CD4-positive, alpha-beta T cell (primary cell): ENCODE measurements at regions not wholly inside any gene's neighbourhood (a gene's known extent, or its start where the extent isn't known, plus 50 kb on each side); places are given as distances from the start of the nearest gene placed in this dataset.

Source experiments
- ATAC-seq: fragments of 200-7000 bp; cut with Tn5 transposase; one replicate; pipeline ENCODE4 v1.10.0; 2022; ENCODE audit warnings: mild to moderate bottlenecking; ENCODE audit not compliant: poor library complexity
- CTCF ChIA-PET: fragments of 350-600 bp; sonication (Branson Sonifier 250); formaldehyde crosslinking; loops from one replicate; lab custom pipeline; 2021; ENCODE audit warnings: antibody characterized with exemption, inconsistent platforms; lab: Charles Lee
- POLR2A ChIA-PET: fragments of 350-600 bp; sonication (Branson Sonifier 250); formaldehyde crosslinking; loops from one replicate; lab custom pipeline; 2021; ENCODE audit warnings: antibody characterized with exemption, inconsistent platforms; lab: Charles Lee
- DNase-seq, 14 experiments: peaks; one replicate each; pipeline ENCODE4 v3.0.0-alpha.2; 2013 to 2020; ENCODE audit warnings: mixed read lengths in 2 of 14
- H3K27ac ChIP-seq, 2 donors: one replicate each; pipeline versions ENCODE4 v1.5.1 to v1.7.0; 2013; ENCODE audit warnings: low read length in 2 of 2, low read depth in 1 of 2, mild to moderate bottlenecking in 1 of 2
- H3K27me3 ChIP-seq, 2 experiments: 1 replicate in 1 of 2; 2 replicates in 1 of 2; pipeline versions ENCODE4 v1.6.1 to v1.7.0; 2013; ENCODE audit warnings: low read length in 2 of 2, control low read depth in 1 of 2, mild to moderate bottlenecking in 1 of 2, moderate library complexity in 1 of 2; ENCODE audit not compliant: insufficient read depth in 2 of 2, control insufficient read depth in 1 of 2
- H3K36me3 ChIP-seq: one replicate; pipeline ENCODE4 v1.6.1; 2013; ENCODE audit warnings: low read length, control low read depth; ENCODE audit not compliant: insufficient read depth
- H3K4me1 ChIP-seq: one replicate; pipeline ENCODE4 v1.6.1; 2013; ENCODE audit warnings: low read length, control low read depth; ENCODE audit not compliant: insufficient read depth
- H3K4me3 ChIP-seq: one replicate; pipeline ENCODE4 v1.5.1; 2013; ENCODE audit warnings: mild to moderate bottlenecking, low read length, moderate library complexity
- H3K9me3 ChIP-seq, 2 experiments: 1 replicate in 1 of 2; 2 replicates in 1 of 2; pipeline versions ENCODE4 v1.6.1 to v1.7.0; 2013; ENCODE audit warnings: low read length in 2 of 2, mild to moderate bottlenecking in 2 of 2, control low read depth in 1 of 2, moderate library complexity in 1 of 2; ENCODE audit not compliant: control insufficient read depth in 1 of 2, insufficient read depth in 1 of 2
- H3K27ac Mint-ChIP-seq: one replicate; pipeline ENCODE4 v1.8.0; 2020; ENCODE audit warnings: mixed read lengths
- H3K27me3 Mint-ChIP-seq: one replicate; pipeline ENCODE4 v1.8.0; 2021; ENCODE audit warnings: mixed read lengths
- H3K36me3 Mint-ChIP-seq: one replicate; pipeline ENCODE4 v1.8.0; 2021; ENCODE audit warnings: low read depth, mixed read lengths
- H3K4me1 Mint-ChIP-seq: one replicate; pipeline ENCODE4 v1.8.0; 2021; ENCODE audit warnings: low read depth, mixed read lengths
- H3K4me3 Mint-ChIP-seq: one replicate; pipeline ENCODE4 v1.8.0; 2020; ENCODE audit warnings: mild to moderate bottlenecking, mixed read lengths
- H3K9me3 Mint-ChIP-seq: one replicate; pipeline ENCODE4 v1.8.0; 2020; ENCODE audit warnings: mixed read lengths
- CTCF ChIP-seq: fragments of 200-600 bp; IDR thresholded peaks from one replicate; pipeline ENCODE4 v1.8.0; 2022; ENCODE audit warnings: antibody characterized with exemption, mild to moderate bottlenecking
- intact Hi-C, 2 experiments: fragments of 100-400 bp; cut with DNase I in 1 of 2; cut with micrococcal nuclease in 1 of 2; formaldehyde crosslinking; loops; one replicate each; pipeline versions ENCODE4 v1.15.1 to v1.9.0; 2023 to 2025; cut with DNase I, micrococcal nuclease

- Histone ChIP-seq H3K4me1 (no peaks in the 10 kb centered on the region), H3K27ac (no peak overlapping the region), H3K27me3 (no peaks in the 10 kb centered on the region), H3K9me3 (no peaks in the 10 kb centered on the region), H3K36me3 (no peaks in the 10 kb centered on the region), H3K4me3 (no peak overlapping the region)
- TF ChIP-seq CTCF, result no peak
- DNase-seq (no peak), ATAC-seq (no peak)
- ChIA-PET POLR2A (no interaction called here), CTCF (no interaction called here)
- intact Hi-C loops, result no loop called here
- H3K4me3 Mint-ChIP-seq, result no peak overlapping the region
- H3K27ac Mint-ChIP-seq, result no peak overlapping the region
- no peaks in the 10 kb centered on the region for H3K27me3 Mint-ChIP-seq
- no peaks in the 10 kb centered on the region for H3K4me1 Mint-ChIP-seq
- no peaks in the 10 kb centered on the region for H3K9me3 Mint-ChIP-seq
- H3K36me3 Mint-ChIP-seq, result no peaks in the 10 kb centered on the region
These were observed 149.6 kb downstream of the ICOS start for GRCh38 chr2:204086167-204086566.

GRCh38 chr2:204089105-204089504 lies 152.5 kb downstream of the ICOS start:
- no peak overlapping the region for H3K27ac Mint-ChIP-seq
- POLR2A ChIA-PET, result no interaction called here
- peaks cover 6% of the 10 kb centered on the region for H3K9me3 Mint-ChIP-seq

GRCh38 chr2:204089574-204089973 lies 153.0 kb downstream of the ICOS start:
- no peak for ATAC-seq
- Mint-ChIP-seq H3K36me3 (no peaks in the 10 kb centered on the region), H3K27ac (no peak overlapping the region), H3K4me1 (no peaks in the 10 kb centered on the region), H3K4me3 (no peak overlapping the region), H3K9me3 (peaks cover 8% of the 10 kb centered on the region), H3K27me3 (no peaks in the 10 kb centered on the region)
- Histone ChIP-seq H3K9me3 (peaks cover 0 to 4% of the 10 kb centered on the region in 2 experiments), H3K4me3 (no peak overlapping the region), H3K27me3 (no peaks in the 10 kb centered on the region), H3K36me3 (no peaks in the 10 kb centered on the region), H3K27ac (no peak overlapping the region), H3K4me1 (no peaks in the 10 kb centered on the region)
- intact Hi-C loops, result no loop called here
- ChIA-PET POLR2A (no interaction called here), CTCF (no interaction called here)
- DNase-seq, result no peak
- no peak for TF ChIP-seq CTCF

More at GRCh38 chr2:204089105-204089504, 152.5 kb downstream of the ICOS start:
- H3K27ac ChIP-seq, result no peak overlapping the region
- no peak for TF ChIP-seq CTCF
- H3K9me3 ChIP-seq, result peaks cover 0 to 4% of the 10 kb centered on the region in 2 experiments
- H3K27me3 ChIP-seq, result no peaks in the 10 kb centered on the region
- H3K4me3 ChIP-seq, result no peak overlapping the region
- ATAC-seq (no peak), DNase-seq (no peak)
- Mint-ChIP-seq H3K27me3 (no peaks in the 10 kb centered on the region), H3K4me3 (no peak overlapping the region), H3K36me3 (no peaks in the 10 kb centered on the region), H3K4me1 (no peaks in the 10 kb centered on the region)
- no peaks in the 10 kb centered on the region for H3K4me1 ChIP-seq
- intact Hi-C loops, result no loop called here
- no peaks in the 10 kb centered on the region for H3K36me3 ChIP-seq
- CTCF ChIA-PET, result no interaction called here
